ENCODE measurements at regions not wholly inside any gene's neighbourhood (a gene's known extent, or its start where the extent isn't known, plus 50 kb on each side); places are given as distances from the start of the nearest gene placed in this dataset.

DNA sequence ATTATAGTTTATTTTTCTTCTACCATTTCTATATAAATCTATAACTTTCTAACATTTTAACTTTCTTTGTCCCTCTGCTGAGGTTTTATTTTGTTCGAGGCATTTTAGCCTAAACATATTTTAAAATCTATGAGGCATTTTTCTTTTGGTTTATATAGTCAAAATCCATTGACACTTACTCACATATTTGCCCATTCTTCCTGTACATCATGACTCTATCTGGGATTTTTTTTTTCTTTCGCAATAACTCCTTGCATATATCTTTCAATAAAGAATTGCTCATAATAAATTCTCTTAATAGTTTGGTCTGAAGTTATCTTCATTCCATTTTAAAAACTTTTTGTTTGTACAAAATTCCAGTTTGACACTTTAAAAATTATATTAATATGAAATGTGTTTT lies 632.3 kb downstream of the TLE4 start:
- TF ChIP-seq POLR2A (IDR thresholded peaks at IDR 0.05), result no peak
- TF ChIP-seq EP300 (IDR thresholded peaks at IDR 0.05), result no peak
- no peak for TF ChIP-seq POLR2AphosphoS5 (IDR thresholded peaks at IDR 0.05)
- TF ChIP-seq, protein P1, sequence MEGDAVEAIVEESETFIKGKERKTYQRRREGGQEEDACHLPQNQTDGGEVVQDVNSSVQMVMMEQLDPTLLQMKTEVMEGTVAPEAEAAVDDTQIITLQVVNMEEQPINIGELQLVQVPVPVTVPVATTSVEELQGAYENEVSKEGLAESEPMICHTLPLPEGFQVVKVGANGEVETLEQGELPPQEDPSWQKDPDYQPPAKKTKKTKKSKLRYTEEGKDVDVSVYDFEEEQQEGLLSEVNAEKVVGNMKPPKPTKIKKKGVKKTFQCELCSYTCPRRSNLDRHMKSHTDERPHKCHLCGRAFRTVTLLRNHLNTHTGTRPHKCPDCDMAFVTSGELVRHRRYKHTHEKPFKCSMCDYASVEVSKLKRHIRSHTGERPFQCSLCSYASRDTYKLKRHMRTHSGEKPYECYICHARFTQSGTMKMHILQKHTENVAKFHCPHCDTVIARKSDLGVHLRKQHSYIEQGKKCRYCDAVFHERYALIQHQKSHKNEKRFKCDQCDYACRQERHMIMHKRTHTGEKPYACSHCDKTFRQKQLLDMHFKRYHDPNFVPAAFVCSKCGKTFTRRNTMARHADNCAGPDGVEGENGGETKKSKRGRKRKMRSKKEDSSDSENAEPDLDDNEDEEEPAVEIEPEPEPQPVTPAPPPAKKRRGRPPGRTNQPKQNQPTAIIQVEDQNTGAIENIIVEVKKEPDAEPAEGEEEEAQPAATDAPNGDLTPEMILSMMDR (IDR thresholded peaks at IDR 0.05), result no peak

Data from sigmoid colon (tissue), 4 donors.